Choroid plexus epithelial cell (primary cell): ENCODE measurements at regions not wholly inside any gene's neighbourhood (a gene's known extent, or its start where the extent isn't known, plus 50 kb on each side); places are given as distances from the start of the nearest gene placed in this dataset.

ENCODE experiments used
- DNase-seq: peaks from one replicate; pipeline ENCODE4 v3.0.0-alpha.2; 2010; ENCODE audit warnings: low read depth
- H3K4me3 ChIP-seq: 2 replicates; pipeline ENCODE4 v1.5.1; 2011; ENCODE audit warnings: low read depth, mild to moderate bottlenecking, control low read depth, low read length, moderate library complexity
- TF ChIP-seq, protein P1 (sequence below): conservative IDR thresholded peaks from 2 replicates; pipeline ENCODE4 v1.5.1; 2011; ENCODE audit warnings: low read depth, mild to moderate bottlenecking, control low read depth, inconsistent platforms, low read length, moderate library complexity

DNA sequence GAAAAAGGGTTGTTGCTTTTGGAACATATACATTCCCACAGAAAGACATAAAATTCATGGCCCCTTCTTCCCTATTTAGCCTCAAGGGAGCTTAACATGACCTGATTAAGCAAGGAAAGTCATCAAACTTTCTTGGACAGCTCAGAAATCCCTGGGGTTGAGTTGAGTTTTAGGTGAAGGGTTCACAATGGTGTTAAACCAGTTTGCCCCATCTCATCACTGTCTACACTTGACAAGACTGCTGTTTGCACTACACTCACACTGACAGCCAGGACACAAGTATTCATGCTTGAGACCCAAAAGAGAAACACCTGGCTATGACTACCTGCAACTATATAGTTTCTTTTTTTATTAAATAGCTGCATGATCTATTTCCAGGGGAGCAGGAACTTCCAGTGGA, 209.8 kb upstream of the TMEM45B start:
- no peak for DNase-seq
- no peak overlapping the region for H3K4me3 ChIP-seq
- TF ChIP-seq, protein P1, sequence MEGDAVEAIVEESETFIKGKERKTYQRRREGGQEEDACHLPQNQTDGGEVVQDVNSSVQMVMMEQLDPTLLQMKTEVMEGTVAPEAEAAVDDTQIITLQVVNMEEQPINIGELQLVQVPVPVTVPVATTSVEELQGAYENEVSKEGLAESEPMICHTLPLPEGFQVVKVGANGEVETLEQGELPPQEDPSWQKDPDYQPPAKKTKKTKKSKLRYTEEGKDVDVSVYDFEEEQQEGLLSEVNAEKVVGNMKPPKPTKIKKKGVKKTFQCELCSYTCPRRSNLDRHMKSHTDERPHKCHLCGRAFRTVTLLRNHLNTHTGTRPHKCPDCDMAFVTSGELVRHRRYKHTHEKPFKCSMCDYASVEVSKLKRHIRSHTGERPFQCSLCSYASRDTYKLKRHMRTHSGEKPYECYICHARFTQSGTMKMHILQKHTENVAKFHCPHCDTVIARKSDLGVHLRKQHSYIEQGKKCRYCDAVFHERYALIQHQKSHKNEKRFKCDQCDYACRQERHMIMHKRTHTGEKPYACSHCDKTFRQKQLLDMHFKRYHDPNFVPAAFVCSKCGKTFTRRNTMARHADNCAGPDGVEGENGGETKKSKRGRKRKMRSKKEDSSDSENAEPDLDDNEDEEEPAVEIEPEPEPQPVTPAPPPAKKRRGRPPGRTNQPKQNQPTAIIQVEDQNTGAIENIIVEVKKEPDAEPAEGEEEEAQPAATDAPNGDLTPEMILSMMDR: no peak

DNA sequence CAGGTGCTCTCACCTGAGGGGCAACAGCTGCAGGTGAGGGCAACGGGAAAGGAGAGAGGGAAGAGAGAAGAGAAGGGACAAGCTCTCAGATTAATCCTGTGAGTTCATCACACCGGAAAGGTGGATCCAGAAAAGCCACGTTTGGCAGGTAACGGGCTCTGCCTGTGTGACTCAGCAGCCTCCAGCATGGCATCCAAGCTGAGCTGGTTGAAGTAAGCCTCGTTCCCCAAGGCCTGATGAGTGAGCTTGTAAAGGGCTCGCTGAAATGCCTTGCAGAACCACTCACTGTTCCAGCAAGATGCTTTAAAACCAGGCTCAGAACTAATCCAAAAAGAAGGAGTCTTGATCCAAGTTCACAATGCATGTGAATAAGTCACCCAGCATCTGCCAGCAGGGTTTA, 206.9 kb upstream of the TMEM45B start:
- no peak for DNase-seq
- TF ChIP-seq, protein P1: no peak
- H3K4me3 ChIP-seq: no peak overlapping the region

DNA sequence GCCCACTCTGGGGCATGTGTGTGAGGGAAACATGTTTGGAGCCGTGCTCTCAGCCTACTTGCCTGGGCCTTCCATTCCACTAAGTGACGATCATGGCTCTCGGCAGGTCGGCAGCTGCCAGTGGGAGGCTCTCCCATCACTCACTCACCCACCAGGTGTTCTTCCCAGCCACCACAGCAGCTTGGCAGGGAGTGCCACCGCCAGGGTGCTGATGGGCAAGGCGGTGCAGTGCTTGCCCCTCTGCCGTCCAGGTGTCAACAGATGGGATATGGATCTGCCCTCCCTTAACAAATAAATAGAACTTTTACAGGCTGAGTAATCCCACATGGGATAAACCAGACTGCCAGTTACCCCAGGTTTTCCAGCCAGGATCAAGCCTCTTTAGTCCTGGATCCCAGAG, 205.5 kb upstream of the TMEM45B start:
- TF ChIP-seq, protein P1: no peak
- no peak for DNase-seq
- H3K4me3 ChIP-seq: no peak overlapping the region

DNA sequence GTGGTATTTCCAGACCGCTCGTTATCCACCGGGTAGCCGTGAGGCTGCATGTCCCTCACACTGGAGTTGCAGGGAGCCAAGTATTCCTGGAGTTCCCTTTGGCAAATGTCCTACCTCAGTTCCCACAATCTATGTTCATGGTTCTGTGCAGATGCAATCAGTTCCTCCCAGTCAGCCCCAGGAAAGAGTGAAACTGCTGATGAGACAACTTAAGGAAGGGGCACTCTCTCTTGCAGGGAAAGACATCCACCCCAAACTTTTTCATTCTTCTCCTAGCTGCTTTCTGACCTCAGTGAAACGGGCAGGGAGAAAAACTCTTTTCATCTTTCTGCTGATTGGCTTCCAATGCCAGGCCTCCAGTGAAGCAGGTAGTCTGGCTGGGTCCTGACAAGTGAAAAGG, 205.1 kb upstream of the TMEM45B start:
- H3K4me3 ChIP-seq: no peak overlapping the region
- no peak for DNase-seq
- TF ChIP-seq, protein P1: no peak

DNA sequence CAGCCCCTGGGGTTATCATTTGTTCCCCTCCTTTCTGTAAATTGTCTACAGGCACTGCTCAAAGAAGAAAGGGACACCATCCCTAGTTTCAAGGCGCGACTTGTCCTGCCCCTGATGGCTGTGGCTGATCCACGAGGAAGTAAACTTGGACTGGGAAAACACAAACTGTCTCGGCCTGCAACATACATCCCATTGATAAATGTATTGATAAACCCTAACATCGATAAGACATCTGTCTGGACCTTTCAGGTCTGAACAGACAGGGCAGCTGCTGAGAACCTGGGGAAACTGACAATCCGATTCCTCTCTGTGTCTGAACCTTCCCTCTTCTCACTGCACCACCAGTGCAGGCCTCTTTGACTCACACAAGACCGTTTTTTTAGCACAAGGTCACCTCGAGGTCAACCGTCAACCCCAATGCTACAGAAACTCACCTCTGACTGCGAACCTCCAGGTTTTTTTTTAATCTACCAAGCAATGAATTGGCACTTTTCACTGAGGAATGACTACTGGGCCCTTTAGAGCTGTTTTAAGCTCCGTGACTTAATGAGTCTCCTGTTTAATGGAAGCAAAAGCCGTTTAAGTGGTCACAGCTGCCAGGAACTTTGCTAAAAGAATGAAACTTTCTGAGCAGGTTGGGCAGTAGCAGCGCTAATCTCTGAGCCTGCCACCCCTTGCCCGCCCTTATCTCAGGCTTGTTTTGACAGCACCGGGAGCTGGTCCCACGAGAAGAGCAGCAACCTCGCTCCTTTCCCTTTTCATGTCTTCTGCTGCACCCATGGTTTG, 203.8 kb upstream of the TMEM45B start:
- TF ChIP-seq, protein P1: no peak
- DNase-seq: peak; percentile 11
- no peak overlapping the region for H3K4me3 ChIP-seq

DNA sequence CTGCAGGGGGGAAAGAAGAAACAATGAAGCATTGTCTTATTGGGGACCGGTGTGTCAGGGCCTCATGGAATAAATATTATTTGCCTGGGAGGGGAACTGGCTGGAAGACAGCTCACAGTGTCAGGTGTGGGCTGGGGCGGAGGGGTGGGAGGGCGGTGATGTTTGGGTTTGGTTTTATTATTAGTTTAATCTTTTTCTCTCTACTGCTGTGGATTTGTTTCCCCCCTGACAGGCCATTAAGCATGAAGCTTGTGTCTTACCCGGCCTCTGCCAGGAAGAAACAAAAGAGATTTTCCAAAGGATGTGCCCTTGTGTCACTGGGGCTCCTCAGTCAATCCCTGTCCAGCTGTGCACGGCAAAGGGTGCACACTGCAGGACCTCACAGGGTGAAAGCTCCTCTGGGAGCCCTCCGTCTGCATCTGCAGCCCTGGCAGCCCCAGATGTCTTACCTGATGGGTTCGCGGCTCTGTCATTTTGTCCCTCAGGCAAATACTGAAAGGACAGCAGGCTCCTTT, 203.1 kb upstream of the TMEM45B start:
- no peak for DNase-seq
- TF ChIP-seq, protein P1: no peak
- no peak overlapping the region for H3K4me3 ChIP-seq

DNA sequence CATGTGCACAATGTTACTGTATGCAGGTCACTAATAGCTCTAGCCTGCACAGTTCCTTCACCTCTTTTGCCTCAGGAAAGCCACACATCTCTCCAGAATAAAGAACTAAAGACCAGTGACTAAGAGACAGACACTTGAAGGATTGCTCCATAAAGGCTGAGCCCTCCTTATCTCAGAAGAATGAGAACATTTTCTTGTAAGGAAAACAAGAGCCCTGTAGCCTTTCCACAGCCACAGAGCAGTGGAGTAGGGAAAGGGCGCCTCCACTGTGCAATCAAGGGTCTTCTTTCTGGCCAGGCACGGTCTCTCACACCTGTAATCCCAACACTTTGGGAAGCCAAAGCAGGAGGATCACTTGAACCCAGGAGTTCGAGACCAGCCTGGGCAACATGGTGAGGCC, 202.6 kb upstream of the TMEM45B start:
- TF ChIP-seq, protein P1: no peak

More for the DNA sequence above, 202.6 kb upstream of the TMEM45B start:
- peak; percentile 40 for DNase-seq
- H3K4me3 ChIP-seq: no peak overlapping the region
